Medulla oblongata (tissue), 1 donor: ENCODE measurements at regions not wholly inside any gene's neighbourhood (a gene's known extent, or its start where the extent isn't known, plus 50 kb on each side); places are given as distances from the start of the nearest gene placed in this dataset.

Source experiments
- DNase-seq: peaks from one replicate; pipeline ENCODE4 v3.0.0-alpha.2; 2015; ENCODE audit errors: extremely low spot score

DNA sequence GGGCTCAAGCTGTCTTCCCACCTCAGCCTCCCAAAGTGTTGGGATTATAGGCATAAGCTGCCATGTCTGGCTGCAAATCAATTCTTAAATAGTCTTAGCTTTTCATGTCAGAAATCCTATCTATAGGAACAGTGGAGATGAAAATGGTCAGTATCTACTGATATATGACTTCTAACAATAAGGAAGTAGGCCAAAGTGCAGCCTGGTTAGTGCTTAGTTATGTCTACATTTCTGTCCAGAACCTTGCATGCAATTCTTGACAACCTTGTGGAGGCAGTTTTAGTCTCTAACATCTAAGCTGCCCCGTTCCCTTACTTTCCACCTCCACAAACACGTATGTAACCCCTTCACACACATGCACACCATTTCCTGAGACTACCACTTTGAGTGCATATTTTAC lies 169.2 kb upstream of the SPATS2L start:
- no peak for DNase-seq

DNA sequence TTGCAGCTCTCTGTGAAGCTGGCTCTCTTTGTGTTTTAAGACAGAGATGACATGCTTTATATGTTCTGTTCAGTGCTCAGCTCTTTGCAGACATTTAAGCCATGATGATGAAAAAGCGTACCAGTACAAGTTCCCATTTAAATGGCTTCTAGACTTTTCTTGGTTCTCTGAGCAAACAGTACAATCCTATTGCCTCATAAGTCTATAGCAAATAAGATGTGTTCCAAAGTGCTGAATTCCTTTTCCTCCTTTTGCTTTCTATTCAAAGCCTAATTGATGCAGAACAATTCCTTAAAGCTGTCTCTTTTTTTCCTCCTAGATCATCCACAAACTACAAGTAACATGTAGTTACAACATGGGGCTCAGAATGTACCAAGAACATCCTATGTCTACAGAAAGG lies 168.8 kb upstream of the SPATS2L start:
- no peak for DNase-seq

DNA sequence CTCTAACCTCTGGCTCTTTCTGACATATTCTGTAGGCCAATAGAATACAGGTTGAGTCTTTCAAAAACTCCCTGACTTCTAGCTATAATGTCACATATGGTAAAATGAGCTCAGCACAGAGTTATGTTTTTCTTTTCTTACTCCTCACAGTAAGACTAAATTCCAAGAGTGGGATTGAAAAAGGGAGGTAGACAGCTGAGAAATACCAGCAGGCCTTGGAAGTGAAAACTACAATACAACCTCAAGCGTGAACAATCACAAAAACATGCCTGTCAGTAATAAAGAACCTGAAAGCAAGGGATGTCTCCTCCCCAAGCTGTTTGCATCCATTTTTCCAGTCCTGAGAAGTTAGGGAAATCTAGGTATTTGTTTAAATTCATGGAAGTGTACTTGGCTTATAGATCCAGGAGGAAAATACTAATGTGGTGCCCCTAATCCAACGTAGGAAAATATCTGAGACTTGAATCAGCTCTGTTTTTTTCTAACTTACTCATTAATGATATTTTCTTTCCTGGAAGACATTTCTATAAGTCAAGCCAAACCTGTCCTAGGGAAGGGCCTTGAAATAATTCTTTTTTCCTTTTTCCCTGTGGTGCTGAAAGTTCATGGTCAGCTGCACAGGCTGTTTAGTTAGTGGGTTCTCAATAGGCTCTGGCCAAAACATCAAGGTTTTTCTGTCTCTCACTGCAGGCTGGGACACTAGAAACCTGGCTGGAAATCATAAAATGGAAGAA lies 167.9 kb upstream of the SPATS2L start:
- no peak for DNase-seq

DNA sequence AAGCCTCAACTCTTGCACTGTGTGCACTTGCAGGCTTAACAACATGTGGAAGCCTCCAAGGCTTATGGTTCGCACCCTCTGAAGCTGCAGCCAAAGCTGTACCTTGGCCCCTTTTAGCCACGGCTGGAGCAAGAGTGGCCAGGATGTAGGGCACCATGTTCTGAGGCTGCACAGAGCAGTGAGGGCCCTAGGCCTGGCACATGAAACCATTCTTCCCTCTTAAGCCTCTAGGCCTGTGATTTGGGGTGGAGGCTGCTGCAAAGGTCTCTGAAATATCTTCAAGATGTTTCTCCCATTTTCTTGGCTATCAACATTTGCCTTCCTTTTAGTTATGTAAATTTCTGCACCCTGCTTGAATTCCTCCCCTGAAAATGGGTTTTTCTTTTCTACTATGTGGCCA lies 161.9 kb upstream of the SPATS2L start:
- DNase-seq, result no peak

DNA sequence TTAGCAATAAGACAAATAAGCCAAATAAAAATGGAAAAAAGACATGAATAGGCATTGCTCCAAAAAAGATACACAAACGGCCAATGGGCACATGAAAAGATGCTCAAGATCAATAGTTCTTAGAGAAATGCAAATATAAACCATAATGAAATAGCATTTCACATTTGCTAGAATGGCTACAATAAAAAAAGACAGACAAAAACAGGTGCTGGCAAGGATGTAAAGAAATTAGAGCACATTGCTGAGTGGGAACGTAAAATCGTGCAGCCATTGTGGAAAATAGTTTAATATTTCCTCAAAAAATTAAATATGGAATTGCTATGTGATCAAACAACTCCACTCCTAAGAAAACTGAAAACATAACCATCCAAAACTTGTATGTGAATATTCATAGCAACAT lies 160.0 kb upstream of the SPATS2L start:
- no peak for DNase-seq

DNA sequence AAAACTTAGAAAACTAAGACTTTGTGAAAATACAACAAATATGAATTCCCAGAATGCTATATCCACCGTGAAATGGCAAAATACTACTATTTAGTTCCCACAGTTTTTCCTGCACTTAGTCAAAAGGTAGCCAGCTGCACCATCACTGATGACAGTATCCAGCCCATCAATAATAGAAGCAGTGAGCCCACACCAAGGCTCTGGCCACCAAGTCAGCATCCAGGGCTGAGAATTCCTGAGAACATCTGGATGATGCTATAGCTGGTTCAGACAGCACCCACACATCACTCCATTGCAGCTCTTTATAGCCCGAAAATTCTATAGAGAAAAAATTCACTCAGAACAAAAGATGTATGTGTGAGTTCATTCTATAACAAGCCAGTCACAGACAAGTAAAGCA lies 159.1 kb upstream of the SPATS2L start:
- no peak for DNase-seq

DNA sequence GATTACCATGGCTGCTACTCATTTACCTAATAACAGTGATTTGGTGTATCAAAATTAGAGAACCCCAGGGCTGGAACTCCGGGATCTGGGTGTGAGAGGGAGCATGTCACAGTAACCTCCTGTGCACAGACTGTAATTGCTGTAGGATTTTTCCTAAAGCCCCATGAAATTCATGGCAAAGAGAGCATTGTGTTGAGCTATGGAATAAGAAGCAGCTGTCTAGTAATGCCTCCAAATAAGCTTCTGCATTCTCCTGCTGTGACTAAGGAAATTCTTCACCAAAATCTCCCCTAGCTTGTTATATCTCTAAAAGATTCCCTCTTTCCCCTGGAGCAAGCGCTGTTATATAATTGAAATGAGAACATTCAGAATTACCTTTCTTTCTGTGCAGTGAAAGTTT lies 158.1 kb upstream of the SPATS2L start:
- DNase-seq, result no peak

DNA sequence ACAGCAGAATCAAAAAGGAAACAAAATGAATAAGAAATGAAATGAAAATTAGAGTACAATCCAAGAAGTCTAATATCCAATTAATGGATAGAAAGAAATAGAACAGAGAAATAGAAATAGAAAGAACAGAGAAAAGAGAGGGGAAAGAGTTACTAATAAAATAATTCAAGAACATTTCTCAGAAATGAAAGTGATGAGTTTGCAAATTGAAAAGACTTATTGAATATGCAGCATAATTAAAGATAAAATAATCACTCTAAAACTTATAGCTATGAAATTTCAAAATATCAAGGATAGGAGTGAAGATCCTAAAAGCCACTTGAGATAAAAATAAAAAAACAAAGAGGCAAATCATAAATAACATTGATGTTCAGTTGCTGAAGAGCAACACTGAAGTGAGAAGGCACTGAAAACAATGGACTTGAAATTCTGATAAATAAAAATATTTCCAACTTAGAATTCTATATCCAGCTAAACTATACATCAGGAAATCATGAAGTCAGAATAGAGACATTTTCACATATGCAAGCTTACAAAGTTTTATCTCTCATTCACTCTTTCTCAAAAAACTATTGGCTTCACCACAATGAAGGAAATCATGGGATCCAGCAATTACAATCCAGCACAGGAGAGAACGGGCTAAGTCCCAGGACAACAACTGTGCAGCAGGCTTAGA lies 155.9 kb upstream of the SPATS2L start:
- no peak for DNase-seq

DNA sequence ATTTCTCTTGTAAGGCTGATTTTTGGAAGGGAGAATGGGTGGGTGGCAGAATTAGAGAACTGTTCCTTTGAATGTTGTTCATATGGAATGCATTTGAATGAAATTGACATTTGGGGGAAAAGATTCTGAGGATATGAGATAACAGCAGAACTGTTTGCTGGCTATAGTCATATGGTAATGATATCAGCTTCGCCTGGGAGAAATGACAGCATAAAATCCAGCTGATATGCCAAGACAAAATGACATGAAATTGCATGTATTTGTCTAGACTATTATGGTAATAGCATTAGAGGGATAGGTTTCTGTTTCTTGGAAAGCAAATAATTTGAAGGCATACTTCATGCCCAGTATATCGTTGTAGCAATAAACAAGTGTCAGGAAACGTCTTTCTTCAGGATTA lies 150.8 kb upstream of the SPATS2L start:
- no peak for DNase-seq

DNA sequence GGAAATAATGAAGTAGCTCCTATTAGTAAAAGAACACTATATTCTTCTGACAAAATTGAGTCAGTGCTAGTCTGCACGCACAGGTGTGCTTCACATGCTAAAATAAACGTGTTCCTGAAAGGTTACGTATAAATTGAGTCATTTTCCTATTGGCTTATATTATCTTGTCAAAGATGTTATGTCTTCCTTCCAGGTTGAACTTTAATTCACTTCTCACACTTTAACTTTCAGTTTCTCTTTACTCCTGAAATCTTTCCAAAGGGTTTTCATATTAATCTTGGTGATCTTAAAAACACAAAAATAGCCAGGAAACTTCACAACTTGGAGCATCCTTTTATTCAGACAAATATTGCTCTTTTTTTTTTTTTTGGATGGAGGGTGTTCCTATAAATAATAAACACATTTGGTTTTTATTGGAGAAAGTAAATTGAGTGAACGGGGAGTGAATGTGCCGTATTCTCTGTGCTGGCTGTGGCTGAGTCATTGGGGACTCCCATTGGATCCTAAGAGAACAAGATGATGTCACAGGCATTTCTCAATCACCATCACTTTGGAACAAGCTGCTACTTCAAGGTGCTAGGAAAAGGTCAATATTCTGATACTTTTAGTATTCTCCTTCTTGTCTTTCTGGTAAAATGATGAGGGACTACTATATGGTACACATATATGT lies 150.2 kb upstream of the SPATS2L start:
- peak; percentile 24 for DNase-seq

DNA sequence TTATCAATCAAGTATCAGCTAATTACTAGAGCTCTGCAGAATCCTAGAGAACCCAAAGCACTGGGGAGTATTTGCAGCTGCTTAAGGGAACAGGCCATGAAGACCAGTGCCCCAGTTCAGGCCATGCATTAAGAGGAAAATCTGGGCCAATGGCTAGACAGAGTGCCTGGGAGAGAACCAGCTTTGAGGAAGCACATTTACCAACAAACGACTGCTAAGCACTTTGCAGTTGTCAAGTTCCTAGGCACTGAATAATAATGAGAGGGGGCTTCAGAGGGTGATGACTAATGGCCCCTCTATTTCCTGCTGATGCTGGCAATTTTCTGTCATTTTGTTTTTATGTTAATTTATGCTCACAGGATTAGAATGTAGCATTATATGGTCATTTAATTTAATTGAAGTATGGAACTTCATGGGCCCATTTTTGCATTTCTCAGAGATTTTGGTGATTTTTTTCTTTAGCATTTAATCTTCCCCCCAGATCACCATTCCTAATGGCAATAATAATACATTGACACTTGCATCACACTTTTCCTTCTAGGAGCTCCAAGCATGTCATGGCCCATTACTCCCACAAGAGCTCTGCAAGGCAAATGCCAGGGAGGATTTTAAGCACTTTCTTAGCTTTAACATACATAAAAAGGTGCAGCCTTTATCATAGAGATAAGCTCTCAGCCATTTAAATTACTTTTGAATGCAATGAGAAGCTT lies 147.7 kb upstream of the SPATS2L start:
- no peak for DNase-seq

DNA sequence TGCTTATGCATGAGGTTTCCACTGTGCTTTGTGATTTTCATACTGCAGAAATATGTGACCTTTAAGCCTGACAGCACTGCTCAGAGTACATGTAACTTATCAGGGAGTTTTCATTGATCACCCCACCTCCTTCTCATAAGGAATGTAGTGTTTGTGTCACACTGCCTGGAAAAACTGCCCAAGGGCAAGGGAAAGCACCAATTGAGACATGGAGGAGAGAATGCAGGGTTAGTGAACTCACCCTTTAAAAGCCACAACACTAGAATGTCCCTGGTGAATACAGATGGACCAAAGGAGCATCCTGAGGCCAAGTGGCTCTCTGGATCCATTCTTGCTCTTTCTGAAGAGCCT lies 147.2 kb upstream of the SPATS2L start:
- no peak for DNase-seq

DNA sequence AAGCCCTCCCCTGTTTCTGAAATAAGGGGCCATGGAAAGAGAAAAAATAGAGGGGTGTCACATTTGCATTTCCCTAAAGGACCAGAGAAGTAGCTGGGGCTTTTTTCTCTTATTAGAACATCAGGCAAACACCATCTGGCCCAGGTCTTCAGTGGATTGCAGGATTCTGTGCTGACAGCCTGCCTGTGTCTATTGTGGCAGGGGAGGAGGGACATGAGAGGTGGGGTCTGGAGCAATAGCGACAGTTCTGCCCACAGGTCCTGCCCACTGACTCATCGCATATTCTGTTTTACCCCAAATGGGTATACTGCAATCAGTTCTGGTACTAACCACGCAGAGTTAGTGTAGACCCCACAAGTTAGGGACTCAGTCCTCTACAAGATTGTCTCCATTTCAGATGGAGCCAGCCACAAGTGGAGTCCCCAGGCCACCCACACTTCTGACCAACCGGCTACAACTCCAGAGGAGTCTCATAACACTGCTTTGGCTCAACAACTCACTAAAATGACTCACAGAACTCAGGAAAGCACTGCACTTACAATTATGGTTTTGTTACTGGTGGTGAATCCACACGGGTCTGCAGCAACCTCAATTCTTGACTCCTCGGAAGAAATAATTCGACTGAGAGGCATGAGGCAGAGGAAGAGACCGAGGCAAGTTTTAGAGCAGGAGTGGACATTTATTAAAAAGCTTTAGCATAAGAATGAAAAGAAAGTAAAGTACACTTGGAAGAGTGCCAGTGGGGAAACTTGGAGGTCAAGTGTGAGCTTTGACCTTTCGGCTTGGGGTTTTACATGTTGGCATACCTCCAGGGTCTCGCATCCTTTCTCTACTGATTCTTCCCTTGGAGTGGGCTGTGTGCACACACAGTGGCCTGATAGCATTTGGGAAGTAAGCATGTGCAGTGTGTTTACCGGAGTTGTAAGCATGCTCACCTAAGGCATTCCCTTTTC lies 146.4 kb upstream of the SPATS2L start:
- no peak for DNase-seq

DNA sequence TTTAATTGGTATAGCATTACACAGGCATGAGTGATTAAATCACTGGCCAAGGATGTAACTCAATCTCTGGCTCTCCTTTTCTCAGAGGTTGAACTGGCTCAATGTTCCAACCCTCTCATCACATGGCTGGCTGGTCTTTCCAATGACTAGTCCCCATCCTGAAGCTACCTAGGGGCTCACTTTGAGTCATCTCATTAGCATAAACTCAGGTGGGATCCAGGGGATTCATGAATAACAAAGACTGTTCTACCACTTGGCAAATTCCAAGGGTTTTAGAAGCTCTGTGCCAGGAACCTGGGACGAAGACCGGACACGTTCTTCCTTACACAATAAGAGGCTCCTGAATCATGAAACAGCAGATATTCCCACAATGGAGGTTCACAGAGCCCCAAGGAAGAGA lies 145.0 kb upstream of the SPATS2L start:
- no peak for DNase-seq

DNA sequence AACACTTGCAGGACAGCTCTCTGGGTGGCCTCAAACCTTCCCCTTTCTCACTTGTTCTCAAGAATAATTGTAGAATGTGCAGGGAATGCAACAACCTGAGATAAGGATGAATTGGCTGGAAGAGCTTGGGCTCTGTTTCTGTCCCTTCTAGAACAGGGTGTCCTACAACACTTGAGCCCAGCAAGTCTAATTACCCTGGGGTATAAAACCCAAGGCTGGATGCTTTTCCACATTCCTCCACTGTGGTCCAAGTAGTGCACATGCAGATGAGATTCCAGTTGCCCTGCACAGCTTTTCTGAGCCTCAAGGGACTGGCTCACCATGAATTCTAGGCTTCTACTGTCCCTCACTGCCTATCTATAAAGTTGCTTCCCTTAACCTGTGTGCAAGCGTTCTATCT lies 140.8 kb upstream of the SPATS2L start:
- DNase-seq, result no peak

DNA sequence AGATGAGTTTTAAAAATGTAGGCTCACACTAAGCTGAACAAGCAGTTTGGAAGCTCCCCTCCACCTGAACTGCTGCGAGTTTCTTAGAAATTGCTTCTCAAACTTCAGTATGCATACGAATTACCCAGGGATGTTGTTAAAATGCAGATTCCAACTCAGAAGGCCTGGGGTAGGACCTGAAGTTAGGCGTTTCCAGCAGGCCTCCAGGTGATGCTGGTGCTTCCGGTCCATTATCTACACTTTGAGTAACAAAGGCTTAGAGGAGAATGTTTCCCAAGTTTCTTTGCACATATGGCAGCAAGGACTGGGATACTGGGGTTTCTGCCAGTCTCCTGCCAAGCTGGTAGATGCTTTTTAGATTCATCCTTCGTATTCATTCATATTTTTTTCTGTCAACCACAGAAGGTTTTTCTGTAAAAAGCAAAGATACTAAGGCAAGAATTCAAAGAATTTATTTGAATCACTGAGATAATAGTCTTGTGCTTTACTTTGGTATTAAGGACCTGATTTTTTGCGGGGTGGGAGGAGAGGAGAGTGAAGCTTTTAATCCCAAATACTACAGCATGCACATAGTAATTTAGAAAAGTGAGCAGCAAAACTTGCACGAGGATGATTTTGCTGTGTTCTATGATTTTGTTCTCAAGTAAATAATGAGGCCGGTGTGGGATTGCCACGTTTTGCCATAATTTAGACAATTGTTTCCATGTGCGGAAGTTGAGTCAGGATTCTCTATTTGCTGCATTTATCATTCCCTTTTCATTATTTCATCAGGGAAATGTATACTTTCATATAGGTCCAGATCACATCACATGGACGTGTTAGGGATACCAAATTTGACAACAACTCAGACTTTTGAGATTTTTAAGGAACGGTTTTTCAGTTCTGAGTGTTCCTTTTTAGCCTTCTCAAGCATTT lies 137.6 kb upstream of the SPATS2L start:
- DNase-seq, result no peak

DNA sequence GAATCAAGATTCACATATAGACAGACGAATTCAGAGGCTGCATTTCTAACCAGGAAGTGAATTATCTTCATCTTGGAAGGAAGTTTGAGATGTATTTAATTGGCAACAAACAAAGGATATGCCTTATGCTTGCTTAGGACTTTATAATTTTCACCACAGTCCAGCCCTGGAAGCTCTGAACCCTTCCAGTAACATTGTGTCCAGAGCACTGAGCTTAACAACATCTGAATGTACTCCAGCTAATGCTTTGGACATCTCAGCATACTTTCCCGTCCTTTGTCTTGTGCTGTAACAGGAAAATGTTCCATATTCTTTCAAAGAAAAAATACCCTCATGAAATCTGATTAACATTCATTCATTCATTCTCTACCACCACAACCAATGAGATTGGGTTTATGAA lies 136.3 kb upstream of the SPATS2L start:
- no peak for DNase-seq

DNA sequence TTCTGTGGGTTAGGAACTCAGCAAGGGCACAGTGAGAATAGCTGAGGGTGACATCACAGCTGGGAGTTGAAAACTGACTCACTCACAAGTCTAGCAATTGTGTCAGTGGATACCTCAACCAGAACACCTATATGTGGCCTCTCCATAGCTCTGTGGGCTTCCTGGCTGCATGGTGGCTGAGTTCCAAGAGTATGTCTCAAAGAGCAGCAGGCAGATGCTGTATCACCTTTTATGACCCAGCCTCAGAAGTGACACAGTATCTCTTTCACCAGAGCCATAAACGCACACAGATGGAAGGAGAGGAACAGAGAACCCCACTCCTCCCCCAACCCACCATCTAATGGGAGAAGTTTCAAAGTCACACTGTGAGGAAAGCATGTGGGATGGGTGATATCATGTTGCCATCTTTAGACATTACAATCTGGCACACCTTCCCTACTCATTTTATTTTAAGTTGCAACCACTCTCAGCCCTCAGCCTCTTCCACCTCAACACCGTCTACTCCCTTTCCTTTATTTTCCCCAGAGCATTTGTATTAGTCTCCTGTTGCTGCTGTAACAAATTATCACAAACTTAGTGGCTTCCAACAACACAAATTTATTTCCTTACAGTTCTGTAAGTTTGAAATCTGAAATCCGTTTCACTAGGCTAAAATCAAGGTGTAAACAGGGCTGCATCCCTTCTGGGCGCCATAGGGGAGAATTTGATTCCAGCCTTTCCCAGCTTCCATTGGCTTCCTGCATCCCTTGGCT lies 134.6 kb upstream of the SPATS2L start:
- DNase-seq, result no peak

DNA sequence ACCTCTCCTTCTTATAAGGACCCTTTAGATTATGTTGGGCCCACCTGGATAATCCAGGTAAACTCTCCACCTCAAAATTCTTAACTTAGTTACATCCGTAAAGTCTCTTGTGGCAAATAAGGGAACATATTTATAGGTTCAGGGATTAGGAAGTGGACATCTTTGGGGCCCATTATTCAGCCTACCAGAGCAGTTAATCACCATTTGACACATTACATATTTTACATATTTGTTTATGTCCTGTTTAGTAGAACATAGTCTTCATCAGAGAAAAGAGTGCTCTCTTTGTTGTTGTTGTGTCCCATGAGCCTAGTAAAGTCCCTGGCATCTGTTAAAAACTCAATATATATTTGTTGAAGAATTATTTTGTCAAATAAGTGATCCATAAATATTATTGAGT lies 134.0 kb upstream of the SPATS2L start:
- no peak for DNase-seq
